HepG2 (cell line): ENCODE measurements at regions not wholly inside any gene's neighbourhood (a gene's known extent, or its start where the extent isn't known, plus 50 kb on each side); places are given as distances from the start of the nearest gene placed in this dataset.

Source experiments
- ELF4 ChIP-seq: sonication (generic); formaldehyde crosslinking; IDR thresholded peaks from 2 replicates; pipeline ENCODE4 v1.5.0; 2020; ENCODE audit warnings: missing genetic modification reagents, mild to moderate bottlenecking, moderate library complexity, borderline replicate concordance
- NFYC ChIP-seq: IDR thresholded peaks from 2 replicates; pipeline ENCODE4 v1.6.1; 2016; ENCODE audit warnings: missing genetic modification reagents, missing compliant biosample characterization
- XRCC5 ChIP-seq: fragments of 200-400 bp; formaldehyde crosslinking; optimal IDR thresholded peaks from 2 replicates; pipeline ENCODE3; 2017; ENCODE audit warnings: mild to moderate bottlenecking, low read length
- YY1 ChIP-seq: IDR thresholded peaks from 2 replicates; pipeline ENCODE4 v1.6.1; 2011; ENCODE audit warnings: low read length, low read depth, moderate library complexity, mild to moderate bottlenecking; ENCODE audit not compliant: insufficient read depth, insufficient replicate concordance
- ZC3H4 ChIP-seq: sonication (generic); formaldehyde crosslinking; IDR thresholded peaks from 2 replicates; pipeline ENCODE4 v1.4.0; 2020; ENCODE audit warnings: missing genetic modification reagents, borderline replicate concordance
- ZKSCAN1 ChIP-seq: fragments of 150-350 bp; IDR thresholded peaks from 2 replicates; pipeline ENCODE4 v1.6.1; 2014; ENCODE audit warnings: low read length
- ZNF441 ChIP-seq: sonication (generic); formaldehyde crosslinking; IDR thresholded peaks from 2 replicates; pipeline ENCODE4 v1.7.0; 2021; ENCODE audit warnings: missing genetic modification reagents, borderline replicate concordance
- ZNF7 ChIP-seq: IDR thresholded peaks from 2 replicates; pipeline ENCODE4 v1.6.1; 2016; ENCODE audit warnings: missing biosample characterization, missing genetic modification reagents
- TF ChIP-seq, protein P1 (sequence below): sonication (generic); formaldehyde crosslinking; IDR thresholded peaks from 2 replicates; pipeline ENCODE4 v1.5.0; 2020; ENCODE audit warnings: mild to moderate bottlenecking, missing genetic modification reagents, moderate library complexity
- TF ChIP-seq, protein P2 (sequence below): sonication (generic); formaldehyde crosslinking; IDR thresholded peaks from 2 replicates; pipeline ENCODE4 v1.4.0; 2020; ENCODE audit warnings: missing genetic modification reagents

DNA sequence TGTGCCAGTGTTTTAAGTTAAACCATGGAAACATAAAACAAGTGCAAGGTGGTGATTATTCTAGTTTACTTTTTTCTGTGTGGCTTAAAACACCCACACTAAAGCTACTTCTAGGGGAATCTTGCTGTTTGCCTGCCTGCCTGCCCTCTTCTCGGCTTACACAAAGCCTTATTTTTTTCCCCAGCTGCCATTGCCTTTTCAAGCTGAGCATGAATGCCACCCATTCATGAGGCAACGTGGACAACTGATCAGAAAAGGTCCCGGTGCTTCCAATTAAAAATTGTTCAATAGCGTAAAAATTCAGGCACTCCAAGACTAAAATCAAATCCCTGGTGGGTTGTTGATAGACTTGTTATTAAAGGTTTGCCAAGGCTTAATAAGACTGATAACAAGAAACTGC is 401.4 kb downstream of the TMEM161B start:
- TF ChIP-seq NFYC (CRISPR knock-in tag) (no peak), YY1 (no peak), ZNF441 (CRISPR knock-in tag) (no peak), XRCC5 (no peak), ZC3H4 (CRISPR knock-in tag) (no peak), ZKSCAN1 (no peak), ELF4 (CRISPR knock-in tag) (no peak), ZNF7 (CRISPR knock-in tag) (no peak)
- TF ChIP-seq, protein P1, sequence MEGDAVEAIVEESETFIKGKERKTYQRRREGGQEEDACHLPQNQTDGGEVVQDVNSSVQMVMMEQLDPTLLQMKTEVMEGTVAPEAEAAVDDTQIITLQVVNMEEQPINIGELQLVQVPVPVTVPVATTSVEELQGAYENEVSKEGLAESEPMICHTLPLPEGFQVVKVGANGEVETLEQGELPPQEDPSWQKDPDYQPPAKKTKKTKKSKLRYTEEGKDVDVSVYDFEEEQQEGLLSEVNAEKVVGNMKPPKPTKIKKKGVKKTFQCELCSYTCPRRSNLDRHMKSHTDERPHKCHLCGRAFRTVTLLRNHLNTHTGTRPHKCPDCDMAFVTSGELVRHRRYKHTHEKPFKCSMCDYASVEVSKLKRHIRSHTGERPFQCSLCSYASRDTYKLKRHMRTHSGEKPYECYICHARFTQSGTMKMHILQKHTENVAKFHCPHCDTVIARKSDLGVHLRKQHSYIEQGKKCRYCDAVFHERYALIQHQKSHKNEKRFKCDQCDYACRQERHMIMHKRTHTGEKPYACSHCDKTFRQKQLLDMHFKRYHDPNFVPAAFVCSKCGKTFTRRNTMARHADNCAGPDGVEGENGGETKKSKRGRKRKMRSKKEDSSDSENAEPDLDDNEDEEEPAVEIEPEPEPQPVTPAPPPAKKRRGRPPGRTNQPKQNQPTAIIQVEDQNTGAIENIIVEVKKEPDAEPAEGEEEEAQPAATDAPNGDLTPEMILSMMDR: no peak
- TF ChIP-seq, protein P2, sequence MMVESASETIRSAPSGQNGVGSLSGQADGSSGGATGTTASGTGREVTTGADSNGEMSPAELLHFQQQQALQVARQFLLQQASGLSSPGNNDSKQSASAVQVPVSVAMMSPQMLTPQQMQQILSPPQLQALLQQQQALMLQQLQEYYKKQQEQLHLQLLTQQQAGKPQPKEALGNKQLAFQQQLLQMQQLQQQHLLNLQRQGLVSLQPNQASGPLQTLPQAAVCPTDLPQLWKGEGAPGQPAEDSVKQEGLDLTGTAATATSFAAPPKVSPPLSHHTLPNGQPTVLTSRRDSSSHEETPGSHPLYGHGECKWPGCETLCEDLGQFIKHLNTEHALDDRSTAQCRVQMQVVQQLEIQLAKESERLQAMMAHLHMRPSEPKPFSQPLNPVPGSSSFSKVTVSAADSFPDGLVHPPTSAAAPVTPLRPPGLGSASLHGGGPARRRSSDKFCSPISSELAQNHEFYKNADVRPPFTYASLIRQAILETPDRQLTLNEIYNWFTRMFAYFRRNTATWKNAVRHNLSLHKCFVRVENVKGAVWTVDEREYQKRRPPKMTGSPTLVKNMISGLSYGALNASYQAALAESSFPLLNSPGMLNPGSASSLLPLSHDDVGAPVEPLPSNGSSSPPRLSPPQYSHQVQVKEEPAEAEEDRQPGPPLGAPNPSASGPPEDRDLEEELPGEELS (CRISPR knock-in tag): no peak
